Mesothelial cell of epicardium (in vitro differentiated cells): ENCODE measurements at regions not wholly inside any gene's neighbourhood (a gene's known extent, or its start where the extent isn't known, plus 50 kb on each side); places are given as distances from the start of the nearest gene placed in this dataset.
"Not testable (repeated sequence)": the region's sequence is repeated elsewhere in the genome, so short reads cannot be mapped to it uniquely, and the experiment has no call there.

Source experiments
- DNase-seq, 2 experiments: peaks; one replicate each; pipeline ENCODE4 v3.0.0; 2021; ENCODE audit warnings: low spot score in 2 of 2; ENCODE audit not compliant: unreplicated experiment in 2 of 2
- H3K27ac Mint-ChIP-seq: 2 replicates; pipeline ENCODE4 v1.8.0; 2021; ENCODE audit warnings: mixed read lengths
- H3K27me3 Mint-ChIP-seq: 2 replicates; pipeline ENCODE4 v1.8.0; 2021; ENCODE audit warnings: low read depth, mixed read lengths
- H3K36me3 Mint-ChIP-seq: 2 replicates; pipeline ENCODE4 v1.8.0; 2021; ENCODE audit warnings: mixed read lengths
- H3K4me1 Mint-ChIP-seq: 2 replicates; pipeline ENCODE4 v1.8.0; 2021; ENCODE audit warnings: mixed read lengths
- H3K4me3 Mint-ChIP-seq: 2 replicates; pipeline ENCODE4 v1.8.0; 2021; ENCODE audit warnings: mild to moderate bottlenecking, moderate library complexity, mixed read lengths
- H3K9me3 Mint-ChIP-seq: 2 replicates; pipeline ENCODE4 v1.8.0; 2021; ENCODE audit warnings: mixed read lengths
- CTCF ChIP-seq: fragments of 200-600 bp; sonication (generic); IDR thresholded peaks from one replicate; pipeline ENCODE4 v1.5.0; 2021; ENCODE audit warnings: antibody characterized with exemption; ENCODE audit not compliant: unreplicated experiment

DNA sequence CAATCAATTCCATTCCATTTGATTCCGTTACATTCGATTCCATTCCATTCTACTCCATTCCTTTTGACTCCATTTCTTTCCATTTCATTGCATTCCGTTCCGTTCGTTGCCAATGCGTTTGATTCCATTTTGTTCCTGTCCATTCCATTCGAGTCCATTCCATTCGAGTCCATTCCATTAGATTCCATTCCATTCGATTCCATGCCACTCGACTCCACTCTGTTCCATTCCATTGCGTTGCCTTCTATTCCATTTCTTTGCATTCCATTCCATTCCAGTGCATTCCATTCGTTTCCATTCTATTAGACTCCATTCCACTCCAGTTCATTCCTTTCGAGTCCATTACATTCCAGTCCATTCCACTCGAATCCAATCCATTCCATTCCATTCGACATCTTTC, 2587.5 kb upstream of the TPTE start:
- Mint-ChIP-seq H3K4me3 (no peak overlapping the region), H3K4me1 (no peaks in the 10 kb centered on the region), H3K9me3 (no peaks in the 10 kb centered on the region), H3K36me3 (peaks cover 73% of the 10 kb centered on the region), H3K27me3 (no peaks in the 10 kb centered on the region), H3K27ac (no peak overlapping the region)
- DNase-seq: no peak
- TF ChIP-seq CTCF: no peak

- DNase-seq, H3K9me3 Mint-ChIP-seq, H3K4me3 Mint-ChIP-seq, H3K27me3 Mint-ChIP-seq, H3K4me1 Mint-ChIP-seq, H3K27ac Mint-ChIP-seq: not testable (repeated sequence)
- H3K36me3 Mint-ChIP-seq: peaks cover 80% of the 10 kb centered on the region
Observed at GRCh38 chr21:7937297-7937696, 2584.1 kb upstream of the TPTE start.

GRCh38 chr21:7938223-7938622, 2583.2 kb upstream of the TPTE start:
- not testable (repeated sequence) for H3K27ac Mint-ChIP-seq, H3K9me3 Mint-ChIP-seq, H3K27me3 Mint-ChIP-seq, H3K4me1 Mint-ChIP-seq, H3K4me3 Mint-ChIP-seq, DNase-seq
- H3K36me3 Mint-ChIP-seq: peaks cover 77% of the 10 kb centered on the region

DNA sequence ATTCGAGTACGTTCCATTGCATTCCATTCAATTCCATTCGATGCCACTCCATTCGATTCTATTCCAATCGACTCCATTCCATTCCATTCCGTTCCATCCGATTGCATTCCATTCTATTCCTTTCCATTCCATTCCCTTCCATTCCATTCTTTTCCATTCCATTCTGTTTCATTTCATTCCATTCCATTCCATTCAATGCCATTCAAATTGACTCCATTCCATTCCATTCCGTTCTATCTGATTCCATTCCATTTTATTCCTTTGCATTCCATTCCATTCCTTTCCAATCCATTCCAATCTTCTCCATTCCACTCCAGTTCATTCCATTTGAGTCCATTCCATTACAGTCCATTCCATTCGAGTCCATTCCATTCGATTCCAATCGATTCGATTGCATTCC, 2580.0 kb upstream of the TPTE start:
- not testable (repeated sequence) for H3K4me3 Mint-ChIP-seq, H3K4me1 Mint-ChIP-seq, H3K27ac Mint-ChIP-seq, H3K9me3 Mint-ChIP-seq, DNase-seq, H3K27me3 Mint-ChIP-seq
- H3K36me3 Mint-ChIP-seq: peaks cover 73% of the 10 kb centered on the region

- H3K36me3 Mint-ChIP-seq: peaks cover 74% of the 10 kb centered on the region
- not testable (repeated sequence) for H3K4me3 Mint-ChIP-seq, H3K4me1 Mint-ChIP-seq, H3K9me3 Mint-ChIP-seq, DNase-seq, H3K27me3 Mint-ChIP-seq, H3K27ac Mint-ChIP-seq
Observed at GRCh38 chr21:7942219-7942618, 2579.2 kb upstream of the TPTE start.

GRCh38 chr21:7943534-7943933, 2577.8 kb upstream of the TPTE start:
- not testable (repeated sequence) for H3K9me3 Mint-ChIP-seq, H3K4me1 Mint-ChIP-seq, H3K27me3 Mint-ChIP-seq, DNase-seq, H3K4me3 Mint-ChIP-seq, H3K27ac Mint-ChIP-seq
- H3K36me3 Mint-ChIP-seq: peaks cover 74% of the 10 kb centered on the region

- no peak for TF ChIP-seq CTCF
- no peak for DNase-seq
- H3K4me3 Mint-ChIP-seq: no peak overlapping the region
- no peaks in the 10 kb centered on the region for H3K27me3 Mint-ChIP-seq
- H3K4me1 Mint-ChIP-seq: no peaks in the 10 kb centered on the region
- peaks cover 72% of the 10 kb centered on the region for H3K36me3 Mint-ChIP-seq
- H3K27ac Mint-ChIP-seq: no peak overlapping the region
- H3K9me3 Mint-ChIP-seq: no peaks in the 10 kb centered on the region
Observed at GRCh38 chr21:7947422-7947821, 2574.0 kb upstream of the TPTE start.

DNA sequence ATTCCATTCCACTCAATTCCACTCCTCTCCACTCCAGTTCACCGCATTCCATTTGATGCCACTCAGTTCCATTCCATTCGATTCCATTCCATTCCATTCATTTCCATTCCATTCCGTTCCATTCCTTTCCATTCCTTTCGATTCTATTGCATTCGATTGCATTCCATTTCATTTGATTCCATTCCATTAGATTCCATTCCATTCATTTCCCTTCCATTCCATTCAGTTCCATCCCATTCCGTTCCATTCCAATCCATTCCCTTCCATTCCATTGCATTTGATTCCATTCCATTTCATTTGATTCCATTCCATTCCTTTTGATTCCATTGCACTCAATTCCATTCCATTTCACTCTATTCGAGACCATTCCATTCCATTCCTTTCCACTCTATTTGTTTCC, 2572.7 kb upstream of the TPTE start:
- not testable (repeated sequence) for H3K9me3 Mint-ChIP-seq, H3K4me1 Mint-ChIP-seq, H3K27me3 Mint-ChIP-seq, H3K27ac Mint-ChIP-seq, H3K4me3 Mint-ChIP-seq, DNase-seq
- H3K36me3 Mint-ChIP-seq: peaks cover 73% of the 10 kb centered on the region

DNA sequence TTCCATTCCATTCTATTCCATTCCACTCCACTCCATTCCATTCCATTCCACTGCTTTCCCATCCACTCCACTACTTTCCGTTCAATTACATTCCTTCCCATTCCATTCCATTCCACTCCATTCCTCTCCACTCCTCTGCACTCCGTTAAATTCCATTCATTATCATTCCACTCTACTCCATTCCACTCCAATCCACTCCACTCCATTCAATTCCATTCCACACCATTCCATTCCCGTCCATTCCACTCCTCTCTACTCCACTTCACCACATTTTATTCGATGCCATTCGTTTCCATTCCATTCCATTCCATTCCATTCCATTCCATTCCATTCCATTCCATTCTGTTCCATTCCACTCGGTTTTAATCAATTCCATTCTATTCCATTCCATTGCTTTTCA, 2571.5 kb upstream of the TPTE start:
- not testable (repeated sequence) for H3K27me3 Mint-ChIP-seq, H3K4me3 Mint-ChIP-seq, DNase-seq, H3K27ac Mint-ChIP-seq, H3K4me1 Mint-ChIP-seq, H3K9me3 Mint-ChIP-seq
- H3K36me3 Mint-ChIP-seq: peaks cover 75% of the 10 kb centered on the region
